ENCODE measurements at regions not wholly inside any gene's neighbourhood (a gene's known extent, or its start where the extent isn't known, plus 50 kb on each side); places are given as distances from the start of the nearest gene placed in this dataset.
A peak's percentile ranks its signal among the peaks of the same experiment; 100 is the strongest.
"Not testable (repeated sequence)": the region's sequence is repeated elsewhere in the genome, so short reads cannot be mapped to it uniquely, and the experiment has no call there.

- no peak for DNase-seq
These were observed 49.9 kb upstream of the GAS1 start for GRCh38 chr9:86997156-86997555.

GRCh38 chr9:86997951-86998350 is 50.6 kb upstream of the GAS1 start:
- no peak for DNase-seq

GRCh38 chr9:87002517-87002916 is 55.2 kb upstream of the GAS1 start:
- no peak for DNase-seq

GRCh38 chr9:87004016-87004415 is 56.7 kb upstream of the GAS1 start:
- DNase-seq, result no peak

- peak; percentile 32 for DNase-seq
These were observed 59.6 kb upstream of the GAS1 start for GRCh38 chr9:87006956-87007355.

GRCh38 chr9:87007711-87008366 is 60.5 kb upstream of the GAS1 start:
- peak; percentile 71 for DNase-seq

- no peak for DNase-seq
These were observed 61.4 kb upstream of the GAS1 start for GRCh38 chr9:87008667-87009066.

GRCh38 chr9:87010626-87011025 is 63.3 kb upstream of the GAS1 start:
- no peak for DNase-seq

- DNase-seq, result no peak
These were observed 64.2 kb upstream of the GAS1 start for GRCh38 chr9:87011551-87011950.

- DNase-seq, result no peak
These were observed 66.2 kb upstream of the GAS1 start for GRCh38 chr9:87013490-87013889.

- DNase-seq, result no peak
These were observed 67.1 kb upstream of the GAS1 start for GRCh38 chr9:87014436-87014835.

GRCh38 chr9:87016681-87017080 is 69.4 kb upstream of the GAS1 start:
- no peak for DNase-seq

GRCh38 chr9:87020169-87020950 is 73.1 kb upstream of the GAS1 start:
- peak; percentile 21 for DNase-seq

GRCh38 chr9:87022178-87022577 is 74.9 kb upstream of the GAS1 start:
- DNase-seq, result no peak

- no peak for DNase-seq
These were observed 78.9 kb upstream of the GAS1 start for GRCh38 chr9:87026204-87026603.

GRCh38 chr9:87028836-87029235 is 81.5 kb upstream of the GAS1 start:
- DNase-seq, result not testable (repeated sequence)

- DNase-seq, result no peak
These were observed 82.6 kb upstream of the GAS1 start for GRCh38 chr9:87029905-87030304.

GRCh38 chr9:87034841-87035240 is 87.5 kb upstream of the GAS1 start:
- peak; percentile 45 for DNase-seq

GRCh38 chr9:87035879-87036278 is 88.6 kb upstream of the GAS1 start:
- DNase-seq, result peak; percentile 42

- no peak for DNase-seq
These were observed 89.2 kb upstream of the GAS1 start for GRCh38 chr9:87036506-87036905.

GRCh38 chr9:87039809-87040392 is 92.6 kb upstream of the GAS1 start:
- DNase-seq, result no peak

GRCh38 chr9:87040410-87041009 is 93.2 kb upstream of the GAS1 start:
- no peak for DNase-seq

- not testable (repeated sequence) for DNase-seq
These were observed 94.4 kb upstream of the GAS1 start for GRCh38 chr9:87041553-87042235.
